Epithelial cell of proximal tubule (primary cell): ENCODE measurements at regions not wholly inside any gene's neighbourhood (a gene's known extent, or its start where the extent isn't known, plus 50 kb on each side); places are given as distances from the start of the nearest gene placed in this dataset.

Experiments
- DNase-seq: peaks from one replicate; pipeline ENCODE4 v3.0.0-alpha.2; 2011; ENCODE audit warnings: low read depth
- H3K4me3 ChIP-seq: 2 replicates; pipeline ENCODE4 v1.5.1; 2011; ENCODE audit warnings: low read depth, mild to moderate bottlenecking, low read length
- TF ChIP-seq, protein P1 (sequence below): conservative IDR thresholded peaks from 2 replicates; pipeline ENCODE4 v1.5.1; 2012; ENCODE audit warnings: low read depth, mild to moderate bottlenecking, low read length

DNA sequence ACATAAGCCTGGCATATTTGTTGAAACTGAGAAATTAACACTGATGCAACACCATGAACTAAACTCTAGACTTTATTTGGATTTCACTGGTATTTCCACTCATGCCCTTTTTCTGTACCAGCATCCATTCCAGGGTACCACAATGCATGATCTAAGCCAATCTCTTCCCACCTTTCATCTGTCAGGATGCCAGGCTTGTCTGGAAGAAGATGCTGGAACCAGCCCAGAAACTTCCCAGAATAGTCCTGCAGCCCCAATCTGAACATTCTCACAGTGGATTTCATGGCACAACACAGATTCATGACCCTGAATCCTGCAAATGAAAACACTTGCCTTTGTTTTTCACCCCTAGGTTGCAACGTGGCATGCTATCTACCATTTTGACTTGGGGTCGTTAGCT lies 189.3 kb upstream of the LHX5 start:
- DNase-seq, result no peak
- H3K4me3 ChIP-seq, result no peak overlapping the region
- TF ChIP-seq, protein P1, sequence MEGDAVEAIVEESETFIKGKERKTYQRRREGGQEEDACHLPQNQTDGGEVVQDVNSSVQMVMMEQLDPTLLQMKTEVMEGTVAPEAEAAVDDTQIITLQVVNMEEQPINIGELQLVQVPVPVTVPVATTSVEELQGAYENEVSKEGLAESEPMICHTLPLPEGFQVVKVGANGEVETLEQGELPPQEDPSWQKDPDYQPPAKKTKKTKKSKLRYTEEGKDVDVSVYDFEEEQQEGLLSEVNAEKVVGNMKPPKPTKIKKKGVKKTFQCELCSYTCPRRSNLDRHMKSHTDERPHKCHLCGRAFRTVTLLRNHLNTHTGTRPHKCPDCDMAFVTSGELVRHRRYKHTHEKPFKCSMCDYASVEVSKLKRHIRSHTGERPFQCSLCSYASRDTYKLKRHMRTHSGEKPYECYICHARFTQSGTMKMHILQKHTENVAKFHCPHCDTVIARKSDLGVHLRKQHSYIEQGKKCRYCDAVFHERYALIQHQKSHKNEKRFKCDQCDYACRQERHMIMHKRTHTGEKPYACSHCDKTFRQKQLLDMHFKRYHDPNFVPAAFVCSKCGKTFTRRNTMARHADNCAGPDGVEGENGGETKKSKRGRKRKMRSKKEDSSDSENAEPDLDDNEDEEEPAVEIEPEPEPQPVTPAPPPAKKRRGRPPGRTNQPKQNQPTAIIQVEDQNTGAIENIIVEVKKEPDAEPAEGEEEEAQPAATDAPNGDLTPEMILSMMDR, result no peak

DNA sequence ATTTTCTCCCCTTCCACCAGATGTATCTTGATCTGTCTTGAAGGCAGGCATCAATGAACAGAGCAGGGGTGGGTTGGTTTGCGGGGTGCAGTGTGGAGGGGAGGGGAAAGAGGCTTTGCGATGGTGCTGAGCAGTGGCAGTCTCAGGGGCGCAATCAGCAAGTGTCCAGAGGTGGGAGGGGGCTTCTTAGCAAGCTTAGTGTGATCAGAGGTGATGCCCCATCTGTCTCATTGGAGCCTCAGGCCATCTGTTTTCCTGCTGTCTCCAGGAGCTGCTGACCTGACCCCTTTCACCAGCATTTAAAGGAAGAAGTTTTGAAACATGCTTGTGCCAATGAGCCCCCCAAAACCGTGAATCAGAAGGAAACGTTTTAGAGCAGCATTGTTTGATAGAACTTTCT lies 187.7 kb upstream of the LHX5 start:
- TF ChIP-seq, protein P1, result no peak
- H3K4me3 ChIP-seq, result no peak overlapping the region
- DNase-seq, result no peak

DNA sequence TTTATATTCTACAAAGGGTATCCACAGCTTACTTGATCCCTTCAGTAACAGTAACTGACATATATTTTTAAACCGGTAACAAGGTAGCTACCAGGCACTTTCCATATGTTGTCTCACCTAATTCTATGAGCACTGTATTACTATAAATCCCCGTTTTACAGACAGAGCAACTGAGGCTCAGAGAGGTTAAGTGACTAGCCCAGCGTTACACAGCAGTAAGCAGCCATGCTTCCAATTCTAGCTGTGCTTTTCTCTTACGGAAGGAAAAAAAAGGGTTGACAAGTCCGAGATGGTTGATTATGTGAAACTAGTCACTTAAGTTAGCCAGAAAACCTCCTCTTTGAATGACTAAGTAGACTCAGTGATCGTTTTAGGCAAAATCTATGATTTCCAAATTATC lies 187.3 kb upstream of the LHX5 start:
- TF ChIP-seq, protein P1, result no peak
- H3K4me3 ChIP-seq, result no peak overlapping the region
- DNase-seq, result no peak

DNA sequence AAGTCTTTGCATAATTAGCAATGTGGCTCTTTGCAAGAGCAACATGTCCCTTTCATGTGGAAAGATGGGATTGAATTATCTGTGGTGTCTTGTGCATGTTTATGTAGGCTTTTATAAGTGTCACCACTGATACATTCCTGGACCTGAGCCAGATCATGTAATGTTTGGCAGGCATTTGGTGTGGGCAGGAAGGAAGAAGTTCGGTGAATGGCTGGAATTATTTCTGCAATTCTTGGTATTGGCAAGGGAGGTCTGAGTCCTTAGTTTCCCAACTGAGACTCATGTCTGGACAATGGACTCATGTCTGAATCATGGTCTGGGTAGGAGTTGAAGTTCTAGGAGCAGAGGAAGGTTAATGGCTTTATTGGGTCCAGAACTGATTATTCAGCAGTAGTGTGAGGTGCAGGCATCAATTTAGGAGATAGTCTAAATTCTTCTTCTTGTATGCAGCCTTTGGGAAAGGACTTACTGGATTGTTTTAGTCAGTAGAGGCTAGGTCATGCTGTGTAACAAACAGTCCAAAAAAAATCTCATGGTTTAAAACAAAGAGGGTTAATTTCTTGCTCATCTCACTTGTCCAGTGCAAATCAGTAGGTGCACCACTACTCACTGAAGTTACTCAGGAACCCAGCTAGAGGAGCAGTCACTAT lies 186.5 kb upstream of the LHX5 start:
- H3K4me3 ChIP-seq, result no peak overlapping the region
- TF ChIP-seq, protein P1, result no peak
- no peak for DNase-seq

DNA sequence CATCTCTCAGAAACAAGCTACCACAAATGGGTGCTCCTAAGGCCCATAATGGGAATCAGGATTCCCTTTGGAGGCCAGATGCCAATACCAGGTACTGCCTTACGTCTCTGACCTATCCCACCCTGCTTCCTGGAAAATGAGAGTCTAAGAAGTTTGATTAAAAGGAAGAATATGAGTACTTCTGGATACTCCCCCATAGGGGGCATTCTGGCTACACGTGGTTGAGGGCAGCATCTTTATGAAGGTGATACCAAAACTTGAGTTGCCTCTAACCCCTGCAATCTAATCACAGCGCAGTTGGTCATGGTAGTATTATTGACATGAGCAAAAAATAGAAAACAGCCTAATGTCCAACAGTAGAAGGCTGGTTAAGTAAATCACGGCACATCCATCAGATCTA lies 184.2 kb upstream of the LHX5 start:
- no peak for DNase-seq
- H3K4me3 ChIP-seq, result no peak overlapping the region
- TF ChIP-seq, protein P1, result no peak

DNA sequence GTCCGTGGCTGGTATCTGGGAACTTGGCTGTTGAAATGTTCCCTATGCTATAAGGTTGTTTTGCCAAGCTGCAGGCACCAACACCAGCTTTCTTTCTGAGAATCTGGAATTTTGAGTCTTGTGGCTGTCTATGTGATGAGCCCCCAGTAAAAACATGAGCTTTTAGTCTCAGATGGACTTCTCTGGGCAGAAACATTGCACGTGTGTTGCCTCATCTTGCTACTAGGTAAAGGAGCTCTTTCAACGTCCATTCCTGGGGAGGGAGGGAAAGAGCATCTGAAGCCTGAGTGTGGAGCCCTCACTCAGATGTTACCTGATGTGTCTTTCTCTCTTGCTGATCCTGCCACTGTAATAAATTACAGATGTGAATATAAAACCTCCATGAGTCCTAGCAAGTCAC lies 183.8 kb upstream of the LHX5 start:
- H3K4me3 ChIP-seq, result no peak overlapping the region
- TF ChIP-seq, protein P1, result no peak
- no peak for DNase-seq

DNA sequence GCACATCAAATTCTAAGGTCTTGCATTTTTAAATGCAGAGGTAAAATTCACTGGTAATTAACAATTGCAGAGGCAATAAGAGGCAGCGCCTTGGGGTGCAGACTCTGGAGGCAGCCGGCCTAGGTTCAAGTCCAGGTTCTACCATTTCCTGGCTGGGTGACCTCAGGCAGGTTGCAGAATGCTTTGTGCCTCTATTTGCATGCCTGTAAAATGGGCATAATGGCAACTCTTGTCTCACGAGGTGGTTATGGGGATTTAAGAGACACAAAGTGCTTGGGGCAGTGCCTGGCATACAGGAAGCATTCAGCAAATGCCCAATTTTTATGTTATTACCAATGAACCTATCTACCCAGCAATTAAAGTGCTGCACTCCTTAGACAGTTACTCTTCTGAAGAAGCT lies 180.0 kb upstream of the LHX5 start:
- H3K4me3 ChIP-seq, result no peak overlapping the region
- TF ChIP-seq, protein P1, result no peak
- no peak for DNase-seq
